ENCODE measurements at regions not wholly inside any gene's neighbourhood (a gene's known extent, or its start where the extent isn't known, plus 50 kb on each side); places are given as distances from the start of the nearest gene placed in this dataset.
"Not testable (repeated sequence)": the region's sequence is repeated elsewhere in the genome, so short reads cannot be mapped to it uniquely, and the experiment has no call there.

- not testable (repeated sequence) for DNase-seq (ENCODE audit: insufficient read length, low spot score); FAIRE-seq
Measured at GRCh38 chr6:26770941-26771666, 111.6 kb upstream of the ZNF322 start.

- not testable (repeated sequence) for FAIRE-seq; DNase-seq (ENCODE audit: insufficient read length, low spot score)
Measured at GRCh38 chr6:26773414-26773813, 113.9 kb upstream of the ZNF322 start.

- not testable (repeated sequence) for FAIRE-seq; DNase-seq (ENCODE audit: insufficient read length, low spot score)
Measured at GRCh38 chr6:26780563-26780962, 121.0 kb upstream of the ZNF322 start.

DNA sequence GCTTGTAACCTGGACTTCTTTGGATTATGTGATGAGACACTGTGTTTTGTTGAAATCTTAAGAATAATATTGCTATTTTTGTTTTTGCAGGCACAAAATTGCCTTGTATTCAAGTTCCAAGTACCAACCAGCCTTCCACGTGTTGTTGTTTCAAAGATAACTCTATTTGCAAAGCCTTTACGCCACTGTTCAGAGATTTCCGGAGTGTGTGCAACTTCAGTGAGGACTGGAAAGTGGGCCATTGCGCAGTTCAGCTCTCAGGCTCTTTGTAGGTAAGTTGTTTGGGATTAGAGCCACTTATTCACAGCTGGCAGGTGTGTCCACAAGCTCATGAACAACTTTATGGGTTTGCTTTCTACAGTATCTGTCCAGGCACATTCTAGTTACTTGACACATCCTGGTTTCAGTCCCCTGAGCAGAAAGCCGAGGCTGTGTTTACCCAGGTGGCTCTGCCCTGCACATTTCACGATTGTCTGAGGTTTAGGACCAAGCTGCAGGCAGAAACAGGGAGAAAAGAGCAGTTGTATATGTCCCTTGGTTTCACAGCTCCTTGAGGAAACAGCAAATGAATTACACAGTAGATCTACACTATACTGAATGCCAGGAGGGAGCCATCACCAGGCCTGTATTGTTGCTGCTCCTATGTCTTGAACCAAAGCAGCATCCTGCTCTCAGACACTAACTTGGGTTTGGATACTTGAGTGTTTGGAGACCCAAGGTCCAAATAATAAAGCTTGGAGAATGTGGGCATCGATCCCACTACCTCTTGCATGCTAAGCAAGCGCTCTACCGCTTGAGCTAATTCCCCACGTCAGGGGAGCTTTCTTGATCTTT lies 136.1 kb upstream of the ZNF322 start:
- not testable (repeated sequence) for DNase-seq (ENCODE audit: insufficient read length, low spot score); FAIRE-seq

GRCh38 chr6:26799903-26800633 lies 140.5 kb upstream of the ZNF322 start:
- FAIRE-seq; DNase-seq (ENCODE audit: insufficient read length, low spot score): not testable (repeated sequence)

GRCh38 chr6:26803762-26804161 lies 144.2 kb upstream of the ZNF322 start:
- DNase-seq (ENCODE audit: insufficient read length, low spot score); FAIRE-seq: not testable (repeated sequence)

DNA sequence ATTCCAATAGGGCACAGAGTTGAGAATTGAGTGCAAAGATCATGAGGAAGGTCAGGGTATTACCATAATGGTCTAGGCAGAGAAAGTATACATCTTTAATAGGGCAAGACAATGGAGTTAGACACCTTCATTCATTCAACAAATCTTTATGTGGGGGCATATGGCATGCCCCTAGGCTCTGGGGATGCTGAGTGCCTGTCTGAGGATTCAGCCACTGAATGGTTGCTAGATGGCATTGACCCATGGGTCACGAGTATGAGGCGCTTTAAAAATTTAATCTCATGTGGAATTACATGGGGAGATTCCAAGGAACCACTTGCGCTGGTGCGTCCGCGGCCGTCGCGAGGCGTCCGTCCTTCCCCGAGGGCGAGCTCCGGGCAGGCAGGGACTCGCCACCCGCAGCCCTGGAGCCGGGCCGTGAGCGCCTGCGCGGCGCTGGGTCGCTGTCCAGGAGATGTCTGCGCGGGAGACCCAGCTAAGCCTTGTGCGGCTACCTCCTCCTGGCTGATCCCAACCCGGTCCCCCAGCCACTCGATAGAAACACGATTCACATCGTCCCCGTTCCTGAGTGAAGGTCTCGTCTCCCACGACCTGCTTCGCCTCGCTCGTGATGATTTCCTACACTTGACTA lies 152.1 kb upstream of the ZNF322 start:
- DNase-seq (ENCODE audit: insufficient read length, low spot score); FAIRE-seq: not testable (repeated sequence)

DNA sequence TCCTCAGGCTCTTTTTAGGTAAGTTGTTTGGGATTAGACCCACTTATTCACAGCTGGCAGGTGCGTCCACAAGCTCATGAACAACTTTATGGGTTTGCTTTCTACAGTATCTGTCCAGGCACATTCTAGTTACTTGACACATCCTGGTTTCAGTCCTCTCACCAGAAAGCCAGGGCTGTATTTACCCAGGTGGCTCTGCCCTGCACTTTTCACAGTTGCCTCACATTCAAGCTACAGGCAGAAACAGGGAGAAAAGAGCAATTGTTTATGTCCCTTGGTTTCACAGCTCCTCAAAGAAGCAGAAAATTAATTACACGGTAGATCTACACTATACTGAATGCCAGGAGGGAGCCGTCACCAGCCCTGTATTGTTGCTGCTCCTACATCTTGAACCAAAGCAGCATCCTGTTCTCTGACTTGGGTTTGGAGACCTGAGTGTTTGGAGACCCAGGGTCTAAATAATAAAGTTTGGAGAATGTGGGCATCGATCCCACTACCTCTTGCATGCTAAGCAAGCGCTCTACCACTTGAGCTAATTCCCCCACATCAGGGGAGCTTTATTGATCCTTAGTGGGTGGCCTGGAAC lies 159.2 kb upstream of the ZNF322 start:
- not testable (repeated sequence) for DNase-seq (ENCODE audit: insufficient read length, low spot score); FAIRE-seq

- DNase-seq (ENCODE audit: insufficient read length, low spot score), result not testable (repeated sequence)
Measured at GRCh38 chr6:26827965-26828364, 168.4 kb upstream of the ZNF322 start.

DNA sequence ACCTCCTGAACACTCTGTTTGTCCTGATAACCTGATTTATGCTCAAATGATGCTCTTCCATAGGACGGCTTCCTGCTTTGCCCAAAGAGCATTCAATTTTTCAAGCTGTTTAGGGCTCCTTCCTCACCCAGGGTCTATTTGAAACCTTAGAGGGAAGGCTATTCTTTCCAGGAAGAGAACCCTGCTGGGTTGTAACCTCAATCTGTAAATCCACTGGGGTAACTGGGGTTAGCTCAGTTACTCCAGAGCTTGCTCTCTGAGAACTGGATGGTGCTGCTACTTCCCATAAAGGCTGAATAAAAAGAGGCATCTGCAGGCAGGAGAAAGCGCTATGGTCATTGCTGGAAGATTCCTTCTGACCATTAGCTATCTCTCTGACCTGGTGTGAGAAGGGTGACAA lies 169.9 kb upstream of the ZNF322 start:
- DNase-seq (ENCODE audit: insufficient read length, low spot score); FAIRE-seq: not testable (repeated sequence)

More at GRCh38 chr6:26827965-26828364, 168.4 kb upstream of the ZNF322 start:
- FAIRE-seq, result not testable (repeated sequence)

DNA sequence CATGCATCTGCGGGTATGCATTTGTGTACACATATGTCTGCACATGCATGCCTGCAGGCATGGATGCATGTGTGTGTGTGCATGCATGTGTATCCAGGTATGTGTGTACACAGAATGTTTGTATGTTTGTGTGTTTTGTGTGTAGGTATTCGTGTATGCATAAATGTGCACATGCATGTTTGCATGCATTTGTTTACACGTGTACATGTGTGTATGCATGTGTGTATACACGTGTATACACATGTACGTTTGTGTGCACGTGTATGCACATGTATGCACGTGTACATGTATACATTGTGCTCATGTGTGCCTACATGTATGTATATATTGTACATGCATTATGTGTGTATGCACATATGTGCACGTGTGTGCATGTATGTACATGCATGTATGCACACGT lies 171.4 kb upstream of the ZNF322 start:
- not testable (repeated sequence) for DNase-seq (ENCODE audit: insufficient read length, low spot score); FAIRE-seq

- DNase-seq (ENCODE audit: insufficient read length, low spot score); FAIRE-seq: not testable (repeated sequence)
Measured at GRCh38 chr6:26835707-26836106, 176.2 kb upstream of the ZNF322 start.

GRCh38 chr6:26836657-26837056 lies 177.1 kb upstream of the ZNF322 start:
- not testable (repeated sequence) for FAIRE-seq; DNase-seq (ENCODE audit: insufficient read length, low spot score)
- peak; percentile 47 for TF ChIP-seq SPI1 (IDR thresholded peaks at IDR 0.05; ENCODE audit: low read depth, low read length)

GRCh38 chr6:26844823-26845222 lies 185.3 kb upstream of the ZNF322 start:
- not testable (repeated sequence) for FAIRE-seq; DNase-seq (ENCODE audit: insufficient read length, low spot score)

- FAIRE-seq, result not testable (repeated sequence)
Measured at GRCh38 chr6:26857289-26857688, 197.7 kb upstream of the ZNF322 start.

GRCh38 chr6:26859067-26859770 lies 199.7 kb upstream of the ZNF322 start:
- not testable (repeated sequence) for FAIRE-seq; DNase-seq (ENCODE audit: insufficient read length, low spot score)

More at GRCh38 chr6:26857289-26857688, 197.7 kb upstream of the ZNF322 start:
- DNase-seq (ENCODE audit: insufficient read length, low spot score), result not testable (repeated sequence)

DNA sequence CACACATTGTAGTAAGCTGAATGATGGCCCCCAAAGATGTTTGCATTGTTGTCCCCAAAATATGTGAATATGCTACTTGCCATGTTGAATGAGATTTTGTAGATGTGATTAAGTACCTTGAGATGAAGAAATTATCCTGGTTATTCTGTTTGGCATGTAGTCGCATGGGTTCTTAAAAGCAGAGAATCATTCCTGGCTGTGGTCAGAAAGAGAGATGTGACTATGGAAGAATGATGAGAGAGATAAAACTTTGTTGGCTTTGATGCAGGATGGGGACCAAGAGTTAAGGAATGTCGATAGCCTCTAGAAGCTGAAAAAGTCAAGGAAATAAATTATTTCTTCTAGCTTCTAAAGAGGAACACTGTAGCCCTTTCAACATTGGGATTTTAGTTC lies 200.2 kb upstream of the ZNF322 start:
- not testable (repeated sequence) for FAIRE-seq; DNase-seq (ENCODE audit: insufficient read length, low spot score)

DNA sequence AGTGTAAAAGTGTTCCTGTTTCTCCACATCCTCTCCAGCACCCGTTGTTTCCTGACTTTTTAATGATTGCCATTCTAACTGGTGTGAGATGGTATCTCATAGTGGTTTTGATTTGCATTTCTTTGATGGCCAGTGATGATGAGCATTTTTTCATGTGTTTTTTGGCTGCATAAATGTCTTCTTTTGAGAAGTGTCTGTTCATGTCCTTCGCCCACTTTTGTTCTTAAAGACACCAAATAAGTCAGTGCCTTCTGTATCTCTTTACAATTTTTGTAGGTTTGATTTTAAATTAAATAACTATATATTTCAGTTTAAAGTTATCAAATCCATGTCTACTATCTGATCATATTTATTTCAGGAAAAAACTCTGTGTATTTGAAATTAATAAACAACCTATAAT lies 202.4 kb upstream of the ZNF322 start:
- not testable (repeated sequence) for FAIRE-seq; DNase-seq (ENCODE audit: insufficient read length, low spot score)

Data from GM12891 (cell line).